ENCODE measurements at regions not wholly inside any gene's neighbourhood (a gene's known extent, or its start where the extent isn't known, plus 50 kb on each side); places are given as distances from the start of the nearest gene placed in this dataset.

- peaks cover 1% of the 10 kb centered on the region for H3K4me1 Mint-ChIP-seq
- no peak for DNase-seq (ENCODE audit: low spot score)
- H3K9me3 Mint-ChIP-seq: no peaks in the 10 kb centered on the region
These were observed 94.2 kb upstream of the NKX1-1 start for GRCh38 chr4:1500231-1500965.

GRCh38 chr4:1499465-1499864 is 93.2 kb upstream of the NKX1-1 start:
- no peak overlapping the region for H3K27ac ChIP-seq
- no peak for DNase-seq (ENCODE audit: low spot score)
- no peak overlapping the region for H3K9ac ChIP-seq
- no peaks in the 10 kb centered on the region for H3K9me3 ChIP-seq (ENCODE audit: low read depth)
- peaks cover 9% of the 10 kb centered on the region for H3K27me3 ChIP-seq
- peaks cover 6% of the 10 kb centered on the region for H3K27me3 Mint-ChIP-seq (ENCODE audit: insufficient read depth, low read depth)
- no peaks in the 10 kb centered on the region for H3K79me2 ChIP-seq (ENCODE audit: low read depth)
- H3K4me3 ChIP-seq: no peak overlapping the region
- no peaks in the 10 kb centered on the region for H4K20me1 ChIP-seq (ENCODE audit: low read depth)
- H3K4me2 ChIP-seq: no peak overlapping the region
- H3F3A ChIP-seq (ENCODE audit: low read depth): no peaks in the 10 kb centered on the region
- peaks cover 3% of the 10 kb centered on the region for H3K4me1 Mint-ChIP-seq
- H3K27ac Mint-ChIP-seq: no peak overlapping the region
- no peak overlapping the region for H3K4me3 Mint-ChIP-seq
- TF ChIP-seq EZH2 (IDR thresholded peaks at IDR 0.05) (no peak), CTCF (IDR thresholded peaks at IDR 0.05) (no peak), EZH2phosphoT487 (IDR thresholded peaks at IDR 0.05) (no peak)
- H3K36me3 ChIP-seq: no peaks in the 10 kb centered on the region
- H3K36me3 Mint-ChIP-seq: no peaks in the 10 kb centered on the region
- no peaks in the 10 kb centered on the region for H3K9me3 Mint-ChIP-seq
- H3K4me1 ChIP-seq: no peaks in the 10 kb centered on the region
- H2AFZ ChIP-seq (replicated peaks): no peak overlapping the region

More at GRCh38 chr4:1500231-1500965, 94.2 kb upstream of the NKX1-1 start:
- Histone ChIP-seq H3K4me2 (no peak overlapping the region), H3K4me3 (no peak overlapping the region), H3K9me3 (ENCODE audit: low read depth) (no peaks in the 10 kb centered on the region), H3K4me1 (no peaks in the 10 kb centered on the region), H3F3A (ENCODE audit: low read depth) (no peaks in the 10 kb centered on the region), H4K20me1 (ENCODE audit: low read depth) (no peaks in the 10 kb centered on the region), H2AFZ (replicated peaks) (no peak overlapping the region), H3K27ac (no peak overlapping the region), H3K9ac (no peak overlapping the region), H3K79me2 (ENCODE audit: low read depth) (no peaks in the 10 kb centered on the region), H3K36me3 (no peaks in the 10 kb centered on the region), H3K27me3 (peaks cover 9% of the 10 kb centered on the region)
- TF ChIP-seq EZH2phosphoT487 (IDR thresholded peaks at IDR 0.05): no peak
- no peaks in the 10 kb centered on the region for H3K36me3 Mint-ChIP-seq
- H3K27me3 Mint-ChIP-seq (ENCODE audit: insufficient read depth, low read depth): peaks cover 9% of the 10 kb centered on the region
- H3K27ac Mint-ChIP-seq: no peak overlapping the region
- H3K4me3 Mint-ChIP-seq: no peak overlapping the region

- H2AFZ ChIP-seq (replicated peaks): no peak overlapping the region
- no peak overlapping the region for H3K4me3 ChIP-seq
- peaks cover 10% of the 10 kb centered on the region for H3K4me1 Mint-ChIP-seq
- no peak for TF ChIP-seq EZH2phosphoT487 (IDR thresholded peaks at IDR 0.05)
- TF ChIP-seq CTCF (IDR thresholded peaks at IDR 0.05): no peak
- no peak for TF ChIP-seq EZH2 (IDR thresholded peaks at IDR 0.05)
- H3K36me3 ChIP-seq: no peaks in the 10 kb centered on the region
- H3K9me3 ChIP-seq (ENCODE audit: low read depth): no peaks in the 10 kb centered on the region
- H3K36me3 Mint-ChIP-seq: no peaks in the 10 kb centered on the region
- no peak overlapping the region for H3K4me3 Mint-ChIP-seq
- no peaks in the 10 kb centered on the region for H3K9me3 Mint-ChIP-seq
- peaks cover 9% of the 10 kb centered on the region for H3K27me3 ChIP-seq
- H3K4me1 ChIP-seq: peaks cover 6% of the 10 kb centered on the region
- no peak overlapping the region for H3K27ac ChIP-seq
- H3K9ac ChIP-seq: no peak overlapping the region
- DNase-seq (ENCODE audit: low spot score): no peak
- no peaks in the 10 kb centered on the region for H4K20me1 ChIP-seq (ENCODE audit: low read depth)
- H3K79me2 ChIP-seq (ENCODE audit: low read depth): no peaks in the 10 kb centered on the region
- H3K27ac Mint-ChIP-seq: no peak overlapping the region
- H3K27me3 Mint-ChIP-seq (ENCODE audit: insufficient read depth, low read depth): peaks cover 8% of the 10 kb centered on the region
- H3F3A ChIP-seq (ENCODE audit: low read depth): no peaks in the 10 kb centered on the region
- H3K4me2 ChIP-seq: no peak overlapping the region
These were observed 91.1 kb upstream of the NKX1-1 start for GRCh38 chr4:1497189-1497801.

- Histone ChIP-seq H3K9me3 (ENCODE audit: low read depth) (no peaks in the 10 kb centered on the region), H2AFZ (replicated peaks) (no peak overlapping the region), H3K4me2 (no peak overlapping the region), H3K4me1 (peaks cover 6% of the 10 kb centered on the region), H3K9ac (no peak overlapping the region), H3K36me3 (no peaks in the 10 kb centered on the region), H3F3A (ENCODE audit: low read depth) (no peaks in the 10 kb centered on the region), H3K4me3 (no peak overlapping the region), H3K27ac (no peak overlapping the region), H3K79me2 (ENCODE audit: low read depth) (no peaks in the 10 kb centered on the region), H3K27me3 (peaks cover 9% of the 10 kb centered on the region), H4K20me1 (ENCODE audit: low read depth) (no peaks in the 10 kb centered on the region)
- TF ChIP-seq EZH2phosphoT487 (IDR thresholded peaks at IDR 0.05): no peak
- TF ChIP-seq CTCF (IDR thresholded peaks at IDR 0.05): no peak
- no peak for TF ChIP-seq EZH2 (IDR thresholded peaks at IDR 0.05)
- H3K9me3 Mint-ChIP-seq: no peaks in the 10 kb centered on the region
- no peak for DNase-seq (ENCODE audit: low spot score)
- H3K27me3 Mint-ChIP-seq (ENCODE audit: insufficient read depth, low read depth): peaks cover 8% of the 10 kb centered on the region
- H3K4me1 Mint-ChIP-seq: peaks cover 10% of the 10 kb centered on the region
- no peak overlapping the region for H3K27ac Mint-ChIP-seq
- H3K4me3 Mint-ChIP-seq: no peak overlapping the region
- no peaks in the 10 kb centered on the region for H3K36me3 Mint-ChIP-seq
These were observed 89.9 kb upstream of the NKX1-1 start for GRCh38 chr4:1496116-1496642.

All from neural progenitor cell (in vitro differentiated cells).